SH-SY5Y (cell line): ENCODE measurements at regions not wholly inside any gene's neighbourhood (a gene's known extent, or its start where the extent isn't known, plus 50 kb on each side); places are given as distances from the start of the nearest gene placed in this dataset.

ENCODE experiments used
- GATA2 ChIP-seq: IDR thresholded peaks from 2 replicates; pipeline ENCODE4 v1.6.1; 2011; ENCODE audit warnings: mild to moderate bottlenecking, low read depth, low read length
- GATA3 ChIP-seq: IDR thresholded peaks from 2 replicates; pipeline ENCODE4 v1.6.1; 2011; ENCODE audit warnings: low read depth, mild to moderate bottlenecking, low read length, moderate library complexity

GRCh38 chr1:80392529-80392928 lies 1386.0 kb upstream of the ADGRL4 start:
- TF ChIP-seq GATA3 = no peak
- no peak for TF ChIP-seq GATA2
